ENCODE measurements at regions not wholly inside any gene's neighbourhood (a gene's known extent, or its start where the extent isn't known, plus 50 kb on each side); places are given as distances from the start of the nearest gene placed in this dataset.

GRCh38 chr2:194822097-194822496, 834.9 kb upstream of the SLC39A10 start:
- no peak for TF ChIP-seq ZNF121 (CRISPR knock-in tag; IDR thresholded peaks at IDR 0.05)
- no peak for TF ChIP-seq CTCF (IDR thresholded peaks at IDR 0.05)
- TF ChIP-seq ZNF219 (CRISPR knock-in tag; IDR thresholded peaks at IDR 0.05; ENCODE audit: borderline replicate concordance): no peak
- no peak for TF ChIP-seq OVOL2 (CRISPR knock-in tag; IDR thresholded peaks at IDR 0.05; ENCODE audit: borderline replicate concordance)
- TF ChIP-seq SP1 (CRISPR knock-in tag; conservative IDR thresholded peaks at IDR 0.05): no peak
- no peak for TF ChIP-seq ZNF396 (CRISPR knock-in tag; IDR thresholded peaks at IDR 0.05; ENCODE audit: borderline replicate concordance)
- TF ChIP-seq KAT7 (CRISPR knock-in tag; IDR thresholded peaks at IDR 0.05; ENCODE audit: borderline replicate concordance): no peak
- no peak for TF ChIP-seq TEAD4 (CRISPR knock-in tag; IDR thresholded peaks at IDR 0.05)
- TF ChIP-seq, protein P1, sequence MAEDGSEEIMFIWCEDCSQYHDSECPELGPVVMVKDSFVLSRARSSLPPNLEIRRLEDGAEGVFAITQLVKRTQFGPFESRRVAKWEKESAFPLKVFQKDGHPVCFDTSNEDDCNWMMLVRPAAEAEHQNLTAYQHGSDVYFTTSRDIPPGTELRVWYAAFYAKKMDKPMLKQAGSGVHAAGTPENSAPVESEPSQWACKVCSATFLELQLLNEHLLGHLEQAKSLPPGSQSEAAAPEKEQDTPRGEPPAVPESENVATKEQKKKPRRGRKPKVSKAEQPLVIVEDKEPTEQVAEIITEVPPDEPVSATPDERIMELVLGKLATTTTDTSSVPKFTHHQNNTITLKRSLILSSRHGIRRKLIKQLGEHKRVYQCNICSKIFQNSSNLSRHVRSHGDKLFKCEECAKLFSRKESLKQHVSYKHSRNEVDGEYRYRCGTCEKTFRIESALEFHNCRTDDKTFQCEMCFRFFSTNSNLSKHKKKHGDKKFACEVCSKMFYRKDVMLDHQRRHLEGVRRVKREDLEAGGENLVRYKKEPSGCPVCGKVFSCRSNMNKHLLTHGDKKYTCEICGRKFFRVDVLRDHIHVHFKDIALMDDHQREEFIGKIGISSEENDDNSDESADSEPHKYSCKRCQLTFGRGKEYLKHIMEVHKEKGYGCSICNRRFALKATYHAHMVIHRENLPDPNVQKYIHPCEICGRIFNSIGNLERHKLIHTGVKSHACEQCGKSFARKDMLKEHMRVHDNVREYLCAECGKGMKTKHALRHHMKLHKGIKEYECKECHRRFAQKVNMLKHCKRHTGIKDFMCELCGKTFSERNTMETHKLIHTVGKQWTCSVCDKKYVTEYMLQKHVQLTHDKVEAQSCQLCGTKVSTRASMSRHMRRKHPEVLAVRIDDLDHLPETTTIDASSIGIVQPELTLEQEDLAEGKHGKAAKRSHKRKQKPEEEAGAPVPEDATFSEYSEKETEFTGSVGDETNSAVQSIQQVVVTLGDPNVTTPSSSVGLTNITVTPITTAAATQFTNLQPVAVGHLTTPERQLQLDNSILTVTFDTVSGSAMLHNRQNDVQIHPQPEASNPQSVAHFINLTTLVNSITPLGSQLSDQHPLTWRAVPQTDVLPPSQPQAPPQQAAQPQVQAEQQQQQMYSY (CRISPR knock-in tag; IDR thresholded peaks at IDR 0.05): no peak
- TF ChIP-seq MAX (CRISPR knock-in tag; IDR thresholded peaks at IDR 0.05): no peak
- TF ChIP-seq RELA (CRISPR knock-in tag; IDR thresholded peaks at IDR 0.05; ENCODE audit: borderline replicate concordance): no peak

Measured in WTC11 (cell line).